Stimulated activated CD4-positive, alpha-beta T cell treated with anti-CD3 and anti-CD28 coated beads, Interleukin-12 subunit alpha, Interleukin-12 subunit beta, amount 100 ng/mL, for 48 hours (primary cell): ENCODE measurements at regions not wholly inside any gene's neighbourhood (a gene's known extent, or its start where the extent isn't known, plus 50 kb on each side); places are given as distances from the start of the nearest gene placed in this dataset.
"Not testable (repeated sequence)": the region's sequence is repeated elsewhere in the genome, so short reads cannot be mapped to it uniquely, and the experiment has no call there.

Experiments used
- DNase-seq, 3 donors: peaks; one replicate each; pipeline ENCODE4 v3.0.0-alpha.2; 2020; ENCODE audit warnings: low read depth in 2 of 3, low spot score in 1 of 3

DNA sequence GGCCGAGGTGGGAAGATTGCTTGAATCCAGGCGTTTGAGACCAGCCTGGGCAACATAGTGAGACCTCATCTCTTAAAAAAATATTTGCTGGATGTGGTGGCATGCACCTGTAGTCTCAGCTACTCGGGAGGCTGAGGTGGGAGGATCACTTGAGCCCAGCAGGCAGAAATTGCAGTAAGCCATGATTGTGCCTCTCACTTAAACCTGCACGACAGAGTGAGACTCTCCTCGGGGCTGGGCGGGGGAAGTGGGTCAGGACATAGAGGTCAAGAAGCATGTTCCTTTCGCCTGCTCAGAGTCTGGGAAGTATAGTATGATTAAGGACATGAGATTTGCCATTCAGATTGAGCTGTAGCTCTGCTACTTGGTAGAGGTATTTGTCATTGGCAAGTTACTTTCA is 52.3 kb downstream of the SEPTIN7 start:
- DNase-seq, result not testable (repeated sequence)

DNA sequence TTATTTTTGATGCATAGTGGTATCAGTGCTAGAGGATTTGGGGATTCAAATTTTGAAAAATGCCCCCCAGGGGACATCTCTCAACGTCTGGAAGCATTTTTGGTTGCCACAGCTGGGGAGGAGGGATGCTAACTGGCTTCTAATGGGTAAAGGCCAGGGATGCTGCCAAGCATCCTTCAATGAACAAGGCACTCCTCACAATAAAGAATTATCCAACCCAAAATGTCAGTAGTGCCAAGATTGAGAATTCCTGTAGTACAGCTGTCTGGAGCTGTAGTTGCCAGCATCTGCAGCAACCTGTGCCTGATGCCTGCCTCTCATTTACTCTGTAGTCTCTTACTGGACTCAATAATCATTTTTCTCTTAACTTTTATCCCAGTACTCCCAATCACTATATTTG is 53.5 kb downstream of the SEPTIN7 start:
- DNase-seq, result no peak

DNA sequence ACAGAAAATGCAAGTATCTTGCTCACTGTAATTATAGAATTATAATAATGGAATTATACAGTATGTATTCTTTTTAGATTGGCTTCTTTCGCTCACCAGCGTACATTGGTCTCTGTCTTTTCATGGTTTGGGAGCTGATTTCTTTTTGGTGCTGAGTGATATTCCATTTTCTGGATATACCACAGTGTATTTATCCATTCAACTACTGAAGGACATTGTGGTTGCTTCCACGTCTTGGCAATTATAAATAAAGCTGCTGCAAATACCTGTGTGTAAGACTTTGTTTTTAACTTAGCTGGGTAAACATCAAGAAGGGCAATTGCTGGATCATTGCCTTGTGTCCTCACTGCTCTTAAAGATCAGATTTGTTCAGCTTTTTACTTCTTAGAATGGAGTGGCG is 55.3 kb downstream of the SEPTIN7 start:
- no peak for DNase-seq

DNA sequence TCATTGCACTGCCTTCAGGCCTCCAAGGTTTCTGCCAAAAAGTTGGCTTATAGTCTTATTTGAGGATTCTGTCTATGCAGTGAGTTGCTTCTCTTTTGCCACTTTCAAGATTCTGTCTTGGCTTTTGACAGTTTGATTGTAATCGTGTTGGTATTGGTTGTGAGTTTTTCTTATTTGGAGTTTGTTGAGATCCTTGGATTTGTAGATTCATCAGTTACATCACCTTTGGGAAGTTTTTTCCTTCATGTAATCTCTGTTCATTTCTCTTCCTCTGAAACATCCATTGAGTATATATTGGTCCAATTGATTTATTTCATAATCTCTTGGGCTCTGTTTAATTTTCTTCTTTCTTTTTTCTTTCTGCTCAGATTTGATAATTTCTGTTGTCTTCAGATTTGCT is 59.8 kb downstream of the SEPTIN7 start:
- DNase-seq, result no peak

DNA sequence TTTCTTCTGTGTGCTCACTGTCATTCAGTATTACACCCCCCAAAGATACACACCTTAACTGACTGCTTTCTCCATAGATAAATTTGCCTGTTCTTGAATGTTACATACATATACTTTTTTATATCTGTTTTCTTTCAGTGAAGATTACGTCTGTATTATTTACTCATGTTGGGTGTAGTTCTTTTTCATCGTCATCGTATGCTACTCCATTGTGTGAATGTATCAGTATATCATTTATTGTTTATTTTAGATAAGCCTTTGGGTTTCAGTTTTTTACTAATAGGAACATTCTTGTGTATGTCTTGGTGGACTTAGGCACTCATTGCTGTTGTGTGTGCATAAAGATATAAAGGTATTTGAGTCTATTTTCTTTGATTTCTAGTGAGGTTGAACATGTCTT is 64.4 kb downstream of the SEPTIN7 start:
- no peak for DNase-seq

DNA sequence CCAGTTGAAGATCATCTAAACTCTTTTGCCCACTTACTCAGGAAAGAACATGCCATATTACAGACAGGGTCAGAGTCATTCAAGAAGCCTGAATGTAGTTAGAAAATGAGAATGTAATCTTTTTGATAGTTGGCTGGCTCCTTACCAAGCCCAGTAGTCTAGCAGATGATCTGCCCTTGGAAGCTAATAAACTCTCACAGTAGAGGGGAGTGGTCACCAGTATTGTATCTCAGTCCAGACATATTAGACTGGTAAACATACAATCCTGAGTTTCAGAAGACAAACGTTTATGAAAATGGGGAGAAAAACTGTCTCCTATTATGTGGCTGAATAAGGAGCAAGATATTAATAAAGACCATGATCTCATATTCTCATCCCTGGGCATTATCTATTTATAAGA is 65.3 kb downstream of the SEPTIN7 start:
- no peak for DNase-seq

DNA sequence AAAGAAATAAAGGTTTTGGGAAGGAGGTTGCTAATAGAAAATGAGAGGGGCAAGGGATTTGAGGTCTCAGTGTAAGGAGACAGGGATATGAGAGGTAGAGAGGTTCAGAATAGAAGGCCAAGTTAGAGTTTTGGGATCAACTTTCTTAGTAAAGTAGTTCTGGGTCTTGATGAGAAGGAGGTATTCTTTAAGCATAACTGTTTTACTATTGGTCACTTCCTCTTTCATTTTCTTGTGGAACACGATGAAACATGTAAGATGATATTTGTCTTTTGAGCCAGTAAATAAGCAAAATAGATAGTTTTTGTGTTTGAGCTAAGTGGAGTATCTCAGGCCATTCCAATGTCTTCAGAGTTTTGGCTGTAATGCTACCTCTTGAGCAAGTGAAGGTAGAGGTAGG is 68.3 kb downstream of the SEPTIN7 start:
- DNase-seq, result not testable (repeated sequence)

DNA sequence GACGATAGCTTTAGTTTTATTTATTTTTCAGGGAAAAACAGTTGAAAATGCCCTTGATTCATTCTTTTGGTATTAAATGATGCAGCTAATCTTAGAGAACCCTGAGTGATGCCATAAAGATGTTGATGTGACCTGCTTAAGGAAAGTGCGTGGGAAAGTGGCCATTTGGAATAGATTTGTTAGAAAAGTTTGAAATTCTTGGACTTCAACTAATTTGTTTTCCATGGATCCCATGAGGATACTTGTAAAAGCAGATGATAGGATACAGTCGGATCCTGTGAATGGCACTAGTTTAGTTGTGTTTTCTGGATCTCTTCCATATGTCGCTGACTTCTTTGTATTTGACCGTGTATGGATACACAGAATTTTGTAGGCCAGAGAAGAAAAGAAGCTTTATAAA is 69.0 kb downstream of the SEPTIN7 start:
- DNase-seq, result no peak

DNA sequence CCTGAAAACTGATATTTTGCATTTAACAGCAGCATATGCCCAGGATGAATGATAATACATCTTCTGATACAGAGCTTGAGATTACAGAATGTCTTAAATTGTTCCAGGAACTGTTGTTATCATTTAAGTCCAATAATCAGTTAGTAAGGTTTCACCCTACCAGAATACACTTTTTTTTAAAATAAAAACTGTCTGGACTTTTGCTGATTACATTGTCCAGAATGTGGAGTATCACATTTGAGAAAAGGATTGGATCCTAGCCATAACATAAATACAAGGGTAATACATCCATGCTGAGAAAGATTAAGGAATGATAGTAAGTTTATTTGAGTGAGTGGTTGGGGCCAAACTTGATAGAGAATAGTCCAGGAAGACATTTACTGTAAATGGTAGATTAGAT is 71.0 kb downstream of the SEPTIN7 start:
- DNase-seq, result no peak

DNA sequence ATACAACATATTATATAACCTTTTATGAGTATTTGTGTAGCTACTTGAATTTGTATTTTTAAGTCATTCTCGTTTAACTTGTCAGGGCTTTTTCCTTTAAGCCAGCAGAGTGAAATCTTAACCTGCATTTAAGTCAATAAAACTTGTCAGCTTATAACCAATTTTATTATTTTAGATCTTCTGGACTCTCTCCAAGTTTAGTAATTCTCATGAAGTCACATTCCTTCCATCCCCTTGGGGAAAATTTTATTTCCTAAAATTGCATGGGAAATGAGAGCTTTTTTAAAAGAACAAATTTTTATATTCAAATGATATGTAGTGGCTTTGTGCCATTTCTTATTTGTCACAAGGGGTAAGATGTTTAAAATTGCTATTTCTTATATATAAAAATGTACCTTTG is 74.0 kb downstream of the SEPTIN7 start:
- DNase-seq, result no peak

DNA sequence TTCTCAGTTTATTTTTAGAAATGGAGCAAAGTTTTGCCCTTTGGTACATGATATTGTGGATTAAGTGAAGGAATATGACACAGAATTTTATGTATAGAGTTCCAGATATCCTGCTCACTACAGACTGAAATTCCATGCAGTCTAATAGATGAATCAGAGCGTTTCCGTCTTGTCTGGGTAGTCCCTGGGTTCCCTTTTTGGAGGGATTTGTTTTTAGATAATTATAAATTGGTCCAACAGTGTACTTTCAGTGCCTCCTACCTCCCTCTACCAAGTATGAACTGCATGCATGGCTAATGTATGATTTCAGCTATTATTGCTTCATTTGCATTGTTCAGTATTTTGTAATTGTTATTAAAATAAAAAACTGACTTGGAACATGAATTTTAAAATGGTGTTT is 74.4 kb downstream of the SEPTIN7 start:
- DNase-seq, result no peak

DNA sequence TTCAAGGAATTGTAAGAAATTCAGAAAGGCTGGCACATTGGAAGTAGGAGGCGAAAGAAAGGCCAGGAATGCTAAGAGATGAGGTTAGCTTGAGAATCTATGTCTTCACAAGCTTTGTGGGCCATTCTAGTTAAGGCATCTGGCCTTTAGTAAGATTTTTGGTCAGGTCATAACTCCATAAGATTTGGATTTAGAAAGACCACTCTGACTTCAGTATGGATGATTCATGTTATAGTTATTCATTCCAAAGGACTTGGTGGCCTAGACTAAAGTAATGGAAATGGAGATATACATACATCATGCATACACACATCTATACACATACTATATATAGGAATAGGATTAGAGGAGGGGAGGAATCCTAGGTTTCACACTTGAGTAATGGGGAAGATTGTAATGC is 77.5 kb downstream of the SEPTIN7 start:
- no peak for DNase-seq

DNA sequence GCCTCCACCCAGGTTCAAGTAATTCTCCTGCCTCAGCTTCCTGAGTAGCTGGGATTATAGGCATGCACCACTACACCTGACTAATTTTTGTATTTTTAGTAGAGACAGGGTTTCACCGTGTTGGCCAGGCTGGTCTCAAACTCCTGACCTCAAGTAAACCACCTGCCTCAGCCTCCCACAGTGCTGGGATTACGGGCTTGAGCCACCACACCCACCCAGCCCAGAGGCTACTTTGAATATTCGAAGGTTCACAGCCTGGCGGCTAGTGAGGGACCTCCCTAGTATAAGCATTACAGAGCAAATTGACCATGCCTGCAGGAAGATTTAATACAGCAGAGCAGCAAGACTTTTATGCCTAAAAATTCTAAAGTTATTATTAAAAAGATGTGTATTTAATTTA is 86.6 kb downstream of the SEPTIN7 start:
- DNase-seq, result not testable (repeated sequence)

DNA sequence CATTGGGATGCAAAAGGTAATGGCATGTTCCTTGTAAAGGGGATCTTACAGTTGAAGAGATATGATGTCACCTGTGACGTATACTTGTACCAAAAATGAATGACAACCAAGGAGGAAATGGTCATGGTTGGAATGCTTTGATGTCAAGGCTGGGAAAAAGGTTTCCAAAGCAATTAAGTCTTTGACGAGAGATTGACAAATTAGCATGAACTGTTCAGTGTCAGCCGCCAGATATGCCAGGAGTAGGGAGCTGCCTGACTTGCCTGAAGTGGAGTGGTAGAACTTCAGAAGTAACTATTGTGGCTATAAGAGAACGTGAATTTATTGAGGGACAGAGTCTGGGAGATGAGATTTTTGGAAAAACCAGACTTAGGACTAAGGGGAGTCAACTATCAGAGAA is 88.1 kb downstream of the SEPTIN7 start:
- no peak for DNase-seq

DNA sequence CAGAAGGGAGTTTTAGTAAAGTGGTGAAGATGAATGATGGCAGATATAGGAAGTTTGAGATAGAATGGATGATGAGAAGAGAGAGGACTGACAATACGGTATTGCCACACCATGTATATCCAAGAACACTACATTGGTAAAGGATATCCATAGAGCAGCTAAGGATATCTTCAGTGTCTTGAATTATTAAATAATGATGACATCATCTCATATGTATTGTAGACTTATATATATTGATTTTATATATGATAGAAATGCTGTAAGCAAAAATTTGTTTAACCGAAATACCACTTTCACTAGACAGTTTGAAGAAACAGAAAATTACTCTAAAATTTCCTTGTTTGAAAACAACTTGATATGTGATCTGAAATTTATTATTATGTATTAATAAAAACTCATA is 89.0 kb downstream of the SEPTIN7 start:
- no peak for DNase-seq

DNA sequence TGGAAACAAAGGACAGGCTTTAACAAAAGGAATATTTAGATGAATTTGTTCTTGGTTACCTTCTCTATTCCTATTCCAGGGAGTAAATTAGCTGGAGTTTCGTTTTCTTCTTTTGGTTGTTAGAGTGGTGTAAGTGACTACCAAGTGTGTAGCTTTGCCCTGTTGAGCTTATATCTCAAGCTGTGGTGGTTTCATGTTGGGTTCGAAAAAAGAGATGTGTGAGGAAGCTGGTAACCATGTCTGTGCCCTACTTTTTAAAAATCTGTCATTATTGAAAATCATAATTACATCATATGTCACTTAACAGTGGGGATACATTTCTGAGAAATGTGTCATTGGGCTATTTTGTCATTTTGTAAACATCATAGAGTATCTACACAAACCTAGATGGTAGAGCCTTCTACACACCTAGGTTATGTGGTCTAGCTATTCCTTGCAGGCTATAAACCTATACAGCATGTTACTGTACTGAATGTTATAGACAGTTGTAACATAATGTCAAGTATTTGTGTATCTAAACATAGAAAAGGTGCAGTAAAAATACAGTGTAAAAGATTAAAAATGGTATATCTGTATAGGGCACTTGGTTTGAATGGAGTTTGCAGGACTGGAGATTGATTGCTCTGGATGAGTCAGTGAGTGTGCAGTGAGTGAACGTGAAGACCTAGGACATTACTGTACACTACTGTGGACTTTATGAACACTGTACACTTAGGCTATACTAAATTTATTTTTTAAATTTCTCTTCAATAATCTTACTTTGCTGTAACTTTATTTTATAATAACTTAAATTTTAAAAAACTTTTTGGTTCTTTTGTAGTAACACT is 90.4 kb downstream of the SEPTIN7 start:
- no peak for DNase-seq

DNA sequence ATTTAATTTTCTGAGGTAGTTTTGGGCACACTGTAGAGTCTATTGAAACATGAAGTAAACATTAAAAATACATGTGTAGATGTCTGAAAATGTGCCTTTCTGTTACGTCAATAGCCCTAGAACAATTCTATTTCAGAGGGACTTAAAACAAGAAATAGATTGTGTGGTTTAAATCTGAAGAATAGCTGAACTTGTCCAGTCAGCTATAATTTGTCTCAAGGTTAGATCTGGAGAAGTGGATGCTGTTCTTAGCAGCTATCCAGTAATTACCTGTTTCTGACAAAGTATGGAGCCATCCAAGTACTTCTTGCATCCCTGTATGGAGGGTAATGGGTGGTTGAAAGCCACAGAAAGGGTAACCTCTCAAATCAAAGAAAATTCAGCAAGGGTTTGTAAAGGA is 92.8 kb downstream of the SEPTIN7 start:
- no peak for DNase-seq

DNA sequence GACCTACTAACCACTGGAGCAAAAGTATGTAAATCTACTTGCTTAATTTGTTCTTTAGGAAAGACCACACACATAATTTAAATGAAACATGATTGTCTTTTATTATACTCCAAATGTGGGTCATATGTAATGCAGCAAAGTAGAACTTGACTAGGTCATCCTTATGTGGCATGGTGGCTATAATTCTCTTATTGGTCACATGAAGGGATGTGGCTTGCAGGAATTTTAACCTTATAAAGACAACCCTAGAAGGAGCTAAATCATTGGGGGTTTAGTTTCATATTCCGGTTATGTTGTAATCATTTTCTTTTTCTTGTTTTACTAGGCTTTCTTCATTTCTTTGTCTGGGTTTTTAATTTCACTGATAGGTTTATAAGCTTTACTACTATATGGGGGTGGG is 93.9 kb downstream of the SEPTIN7 start:
- no peak for DNase-seq

DNA sequence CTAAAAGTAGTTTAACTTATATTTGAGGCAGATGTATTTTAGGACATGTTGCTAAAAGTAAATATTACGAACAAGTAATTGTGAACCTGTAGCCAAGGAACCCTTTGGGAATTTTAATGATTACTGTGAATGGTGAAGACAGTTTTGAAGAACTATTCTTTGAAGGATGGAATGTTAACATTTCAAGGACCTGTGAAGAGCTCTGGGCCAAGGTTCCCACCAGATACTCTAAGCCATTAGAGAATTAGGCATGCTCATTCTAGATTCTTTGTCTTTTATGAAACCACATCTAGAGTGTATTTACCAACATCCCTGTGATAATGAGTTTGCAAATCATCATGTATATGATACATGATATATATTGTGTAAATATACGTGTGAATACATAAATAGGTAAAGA is 99.8 kb downstream of the SEPTIN7 start:
- no peak for DNase-seq

DNA sequence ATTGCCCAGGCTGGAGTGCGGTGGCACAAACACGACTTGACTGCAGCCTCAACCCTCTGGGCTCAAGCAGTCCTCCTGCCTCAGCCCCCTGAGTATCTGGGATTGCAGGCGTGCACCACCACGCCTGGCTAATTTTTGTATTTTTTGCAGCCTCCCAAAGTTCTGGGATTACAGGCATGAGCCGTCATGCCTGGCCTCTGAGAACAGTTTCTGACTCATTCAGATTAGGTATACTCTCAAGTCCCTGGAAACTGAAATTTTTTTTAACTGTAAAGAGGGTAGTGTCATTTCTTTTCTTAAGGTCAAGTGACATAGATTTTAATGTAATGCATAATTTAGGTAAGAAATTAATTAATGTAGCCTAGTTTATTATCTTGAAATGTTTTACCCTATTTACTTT is 104.7 kb downstream of the SEPTIN7 start:
- DNase-seq, result no peak

DNA sequence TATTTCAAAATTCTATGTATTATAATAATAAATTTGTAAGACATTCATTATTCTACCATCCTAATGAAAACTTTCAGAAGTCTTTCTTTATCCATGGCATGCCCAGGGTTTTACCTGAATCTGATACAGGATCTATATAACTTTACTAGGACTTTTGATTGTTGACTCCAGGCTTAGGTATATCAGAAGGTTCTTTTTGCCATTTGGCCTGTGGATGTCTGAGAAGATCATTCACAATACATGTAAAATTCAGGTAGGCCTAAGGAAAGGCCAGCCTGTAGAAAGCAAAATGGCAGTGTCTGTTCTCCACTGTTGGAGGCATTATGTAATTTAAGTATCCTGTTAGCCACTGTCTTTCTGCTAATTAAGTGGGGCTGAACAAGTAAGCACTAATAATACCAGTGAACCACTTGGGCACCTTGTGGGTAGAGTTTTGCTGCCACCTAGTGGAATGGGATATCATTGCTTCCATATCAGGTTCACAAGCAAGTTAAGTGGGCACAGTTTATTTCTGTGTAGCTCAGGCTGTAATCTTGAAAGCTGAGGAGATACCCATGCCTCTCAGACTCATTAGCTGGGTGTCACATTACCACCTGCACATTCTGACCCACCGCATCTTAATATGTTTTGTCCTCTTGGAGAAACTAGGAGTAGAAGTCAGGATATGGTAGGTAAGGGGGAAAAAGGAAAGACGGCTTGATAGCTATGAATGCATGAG is 105.5 kb downstream of the SEPTIN7 start:
- DNase-seq, result peak; percentile 17 to 76 (median 36)

DNA sequence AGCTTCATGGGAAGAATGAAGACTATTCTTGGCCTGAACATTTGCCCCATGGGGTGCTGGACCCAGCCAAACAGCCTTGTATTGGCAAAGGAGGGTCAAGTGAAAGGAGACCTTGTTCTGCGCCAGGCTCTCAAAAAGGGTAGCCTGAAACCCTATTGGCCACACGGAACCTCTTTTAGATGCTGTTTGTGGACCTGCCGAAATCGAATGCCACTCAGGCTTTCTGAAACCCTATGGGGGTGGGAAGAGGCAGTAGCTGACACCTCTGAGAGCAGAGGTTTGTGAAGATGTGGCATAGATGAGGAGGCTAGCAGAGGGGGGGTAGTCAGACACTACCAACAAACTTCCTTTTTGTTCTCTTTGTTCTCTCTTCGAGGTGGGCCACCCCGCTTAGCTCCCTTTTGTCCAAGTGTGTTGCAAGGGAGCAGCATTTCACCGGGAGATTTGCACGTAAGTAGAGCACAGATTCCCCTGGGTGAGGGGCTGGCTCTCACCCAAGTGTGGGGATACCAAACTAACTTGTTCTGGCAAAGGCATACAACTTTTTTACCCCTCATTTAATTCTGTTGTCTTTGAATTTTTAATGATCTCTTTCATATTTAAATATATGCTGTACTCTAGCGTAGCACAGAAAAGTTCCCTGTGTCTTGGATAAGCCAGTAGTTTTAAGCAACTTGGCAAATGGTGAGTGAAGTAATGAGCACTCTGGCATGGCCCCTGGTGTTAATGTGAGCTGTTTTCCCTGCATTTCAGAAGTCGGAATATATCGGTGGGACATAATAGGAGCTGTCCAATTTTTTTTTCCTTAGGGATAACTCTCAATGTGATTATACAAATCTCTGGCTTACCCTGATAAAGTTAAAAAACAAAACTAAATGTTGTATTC is 107.7 kb downstream of the SEPTIN7 start:
- DNase-seq, result no peak
